Right renal cortex interstitium (tissue), 3 donors: ENCODE measurements at regions not wholly inside any gene's neighbourhood (a gene's known extent, or its start where the extent isn't known, plus 50 kb on each side); places are given as distances from the start of the nearest gene placed in this dataset.

Source experiments
- DNase-seq, 3 donors: peaks; one replicate each; pipeline ENCODE4 v3.0.0-alpha.2; 2013; ENCODE audit warnings: low read depth in 3 of 3, low spot score in 2 of 3

DNA sequence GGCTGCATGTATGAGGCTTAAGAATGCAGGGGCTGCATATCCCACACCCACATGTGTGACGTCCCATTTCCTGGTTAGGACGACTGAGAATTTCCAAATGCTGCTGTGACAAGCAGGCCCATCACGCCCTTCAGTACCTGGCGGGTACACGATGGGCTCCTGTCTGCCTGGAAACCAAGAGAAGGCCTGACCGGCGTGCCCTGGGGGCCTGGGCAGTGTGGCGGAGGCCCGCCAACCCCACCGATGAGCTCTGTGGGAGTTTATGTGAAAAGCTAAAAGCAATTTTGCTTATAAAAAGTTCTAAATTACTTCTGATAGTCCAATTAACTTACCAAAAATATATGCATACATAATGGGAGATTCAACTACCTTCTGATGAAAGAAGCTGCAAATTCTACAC, 837.3 kb downstream of the GALR1 start:
- DNase-seq = no peak

DNA sequence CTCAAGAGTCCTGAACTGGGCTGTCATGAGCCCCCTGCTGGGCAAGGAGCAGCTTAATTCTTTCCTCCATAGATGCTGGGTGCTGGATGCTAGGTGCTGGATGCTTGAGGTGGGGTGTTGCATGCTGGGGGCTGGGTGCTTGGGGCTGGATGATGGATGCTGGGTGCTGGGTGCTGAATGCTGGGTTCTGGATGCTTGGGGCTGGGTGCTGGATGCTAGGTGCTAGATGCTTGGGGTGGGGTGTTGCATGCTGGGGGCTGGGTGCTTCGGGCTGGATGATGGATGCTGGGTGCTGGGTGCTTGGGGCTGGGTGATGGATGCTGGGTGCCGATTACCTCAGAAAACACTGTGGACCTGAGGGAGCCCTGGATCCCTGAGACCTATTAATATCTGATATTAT, 837.7 kb downstream of the GALR1 start:
- DNase-seq = no peak

DNA sequence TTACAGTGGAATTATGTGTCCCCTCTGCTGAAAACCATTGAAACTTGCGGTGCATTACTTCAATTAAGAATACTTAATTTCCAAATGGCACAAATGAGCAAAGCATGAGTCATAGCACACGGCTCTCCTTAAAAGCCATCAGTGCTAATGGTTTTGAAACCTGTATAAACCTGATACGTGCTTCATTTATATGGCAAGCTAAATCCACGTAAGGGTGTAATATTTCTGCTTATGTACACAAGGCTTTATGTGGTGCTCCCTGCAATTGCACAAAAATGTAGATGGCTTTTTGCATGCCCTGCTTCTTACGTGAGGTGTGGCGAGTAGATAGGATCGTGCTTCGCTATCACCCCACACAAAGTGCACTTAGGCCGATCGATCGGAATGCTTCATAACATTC, 840.9 kb downstream of the GALR1 start:
- DNase-seq = no peak

DNA sequence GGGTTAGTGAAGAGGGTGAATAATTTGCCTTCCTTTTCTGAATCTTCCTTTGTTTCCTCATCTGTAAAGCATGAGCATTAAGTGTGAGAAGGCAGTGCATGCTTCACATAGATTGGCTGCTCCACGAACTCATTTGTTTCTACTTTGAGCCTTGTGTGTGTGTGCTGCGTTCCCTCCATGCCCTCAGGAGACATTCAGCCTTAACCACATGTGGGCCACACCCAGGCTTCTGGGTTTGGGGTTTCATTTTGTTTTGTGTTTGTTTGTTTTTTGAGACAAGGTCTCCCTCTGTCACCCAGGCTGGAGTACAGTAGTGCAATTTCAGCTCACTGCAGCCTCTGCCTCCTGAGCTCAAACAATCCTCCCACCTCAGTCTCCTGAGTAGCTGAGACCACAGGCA, 843.3 kb downstream of the GALR1 start:
- no peak for DNase-seq

DNA sequence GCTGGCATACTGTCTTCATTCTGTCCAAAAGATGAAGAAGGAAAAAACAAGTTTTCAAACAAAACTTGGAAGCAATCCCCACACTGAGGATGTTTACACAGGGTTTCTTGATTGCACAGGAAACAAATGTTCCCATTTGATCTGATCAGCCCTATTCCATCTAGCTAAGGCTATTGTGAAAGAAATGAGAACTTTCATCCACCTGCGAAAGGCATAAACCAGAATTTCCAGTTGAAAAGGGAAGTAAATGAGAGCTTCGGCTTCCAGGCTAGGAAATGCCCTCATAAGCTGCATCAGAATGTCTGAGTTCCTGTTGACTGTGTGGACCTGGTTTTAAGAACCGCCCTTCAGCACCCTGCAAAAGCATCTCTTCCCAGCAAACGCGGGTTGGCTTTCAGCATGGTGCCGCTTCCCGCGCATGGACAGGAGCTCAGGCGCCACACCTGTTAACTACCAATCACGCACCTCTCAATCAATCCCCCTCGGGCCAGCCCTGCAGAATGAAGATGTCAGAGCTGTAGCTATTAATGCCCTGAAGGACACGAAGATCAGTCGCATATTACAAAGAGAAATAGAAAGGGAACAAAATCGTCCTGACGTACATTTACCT, 850.4 kb downstream of the GALR1 start:
- DNase-seq = no peak

DNA sequence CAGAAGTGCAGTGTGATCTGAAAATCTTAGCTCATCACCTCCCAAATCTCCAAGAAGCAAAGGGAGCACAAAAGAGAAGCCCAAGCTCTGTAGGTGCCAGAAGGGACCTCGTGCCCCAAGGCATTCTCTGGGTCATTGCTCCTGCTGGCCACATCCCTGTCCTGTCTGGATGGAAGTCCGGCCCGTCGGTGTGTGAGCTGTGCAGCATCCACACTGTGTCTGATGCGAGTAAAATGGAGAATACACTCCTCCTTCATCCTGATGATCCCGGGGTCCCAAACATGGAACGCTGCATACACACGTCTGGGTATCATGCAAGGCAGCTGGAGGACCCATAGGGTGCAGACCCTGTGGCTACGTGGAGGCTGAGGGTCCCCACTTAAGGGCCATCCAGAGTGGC, 851.4 kb downstream of the GALR1 start:
- DNase-seq = no peak

DNA sequence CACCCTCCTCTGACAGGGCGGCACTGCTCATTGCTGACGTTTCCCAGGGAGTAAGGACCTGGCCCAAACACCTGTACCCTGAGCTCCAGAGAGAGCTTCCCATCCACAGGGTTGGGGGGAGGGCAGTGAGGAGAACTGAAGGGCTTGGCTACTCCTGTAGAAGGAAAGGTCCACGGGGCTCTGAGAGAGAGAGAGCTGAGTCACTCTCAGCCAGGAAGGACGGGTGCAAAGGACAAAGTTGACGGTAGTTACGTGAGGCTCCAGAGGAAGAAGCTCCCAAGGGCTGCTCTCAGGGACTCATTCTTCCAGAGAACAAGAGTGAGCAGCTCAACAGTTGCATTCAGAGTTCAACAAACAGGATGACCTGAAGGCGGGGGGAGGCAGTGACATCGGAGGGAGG, 852.5 kb downstream of the GALR1 start:
- no peak for DNase-seq

DNA sequence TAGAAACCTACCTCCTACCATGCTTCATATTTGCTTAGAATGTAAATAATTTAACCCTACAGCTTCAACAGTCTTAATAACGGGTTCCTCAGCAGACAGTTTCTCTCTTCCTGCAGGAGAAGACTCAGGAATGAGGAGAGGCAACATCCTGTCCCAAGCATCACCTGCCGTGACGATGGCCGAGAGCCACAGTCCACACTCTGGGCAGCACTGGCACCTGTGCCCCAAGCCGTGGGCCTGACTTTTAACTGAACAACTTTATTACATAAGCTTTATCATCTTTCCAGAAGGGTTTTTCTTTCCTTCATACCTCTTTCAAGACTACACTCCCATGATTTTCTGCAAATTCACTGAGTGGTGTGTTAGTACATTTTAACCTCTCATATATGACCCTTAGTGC, 856.0 kb downstream of the GALR1 start:
- no peak for DNase-seq

DNA sequence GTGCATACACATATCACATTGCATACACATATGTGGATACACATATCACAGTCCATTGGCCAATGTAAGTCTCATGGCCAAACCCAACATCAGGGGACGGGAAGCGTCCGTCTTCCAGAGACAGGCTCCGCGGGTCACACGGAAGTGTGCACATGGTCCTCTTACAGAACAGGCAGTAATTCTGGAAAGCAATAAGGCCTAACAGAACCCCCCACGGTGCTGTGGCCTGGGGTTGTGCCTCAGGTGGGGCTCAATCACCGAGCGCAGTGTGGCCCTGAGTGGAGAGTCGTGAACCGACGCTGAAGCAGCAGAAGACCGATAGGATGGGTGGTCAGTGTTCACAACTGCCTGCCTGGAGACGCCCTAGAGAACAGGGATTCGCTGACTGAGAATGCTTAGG, 857.3 kb downstream of the GALR1 start:
- no peak for DNase-seq

DNA sequence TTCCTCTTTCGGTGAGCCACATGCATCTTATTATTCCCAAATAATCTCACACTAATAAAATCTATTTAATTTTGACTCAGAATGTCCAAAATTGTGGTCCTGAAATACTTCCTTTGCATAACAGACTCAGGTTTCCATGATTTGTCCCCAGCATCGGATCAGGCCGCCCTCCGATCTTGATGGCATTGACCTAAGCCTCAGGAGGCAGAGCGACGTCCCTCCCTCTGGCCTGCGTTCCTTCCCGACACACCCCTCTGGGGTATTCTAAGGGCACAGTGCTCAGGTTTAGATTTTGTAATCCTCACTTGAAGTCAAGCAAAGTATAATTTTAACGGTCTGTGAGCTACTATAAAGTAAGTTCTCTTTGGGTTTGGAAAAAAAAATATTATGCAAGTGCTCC, 857.7 kb downstream of the GALR1 start:
- no peak for DNase-seq

DNA sequence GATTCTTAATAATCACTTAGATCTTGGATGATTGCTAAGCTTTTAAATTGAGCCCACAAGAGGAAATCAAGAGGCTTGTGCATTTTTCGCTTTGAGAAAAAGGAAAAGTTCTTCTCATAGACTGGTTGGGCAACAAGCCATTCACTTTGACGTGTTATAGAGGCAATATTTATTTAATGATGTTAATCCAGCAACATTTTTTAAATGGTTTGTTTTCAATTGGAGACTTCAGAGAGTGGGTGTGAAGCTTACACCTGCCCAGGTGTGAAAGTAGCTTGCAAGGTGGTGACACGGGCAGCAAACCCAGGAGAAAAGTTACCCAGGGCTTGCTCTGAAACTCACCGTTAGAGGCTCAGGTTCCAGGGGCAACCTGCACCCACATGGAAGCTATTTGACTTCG, 858.9 kb downstream of the GALR1 start:
- no peak for DNase-seq

DNA sequence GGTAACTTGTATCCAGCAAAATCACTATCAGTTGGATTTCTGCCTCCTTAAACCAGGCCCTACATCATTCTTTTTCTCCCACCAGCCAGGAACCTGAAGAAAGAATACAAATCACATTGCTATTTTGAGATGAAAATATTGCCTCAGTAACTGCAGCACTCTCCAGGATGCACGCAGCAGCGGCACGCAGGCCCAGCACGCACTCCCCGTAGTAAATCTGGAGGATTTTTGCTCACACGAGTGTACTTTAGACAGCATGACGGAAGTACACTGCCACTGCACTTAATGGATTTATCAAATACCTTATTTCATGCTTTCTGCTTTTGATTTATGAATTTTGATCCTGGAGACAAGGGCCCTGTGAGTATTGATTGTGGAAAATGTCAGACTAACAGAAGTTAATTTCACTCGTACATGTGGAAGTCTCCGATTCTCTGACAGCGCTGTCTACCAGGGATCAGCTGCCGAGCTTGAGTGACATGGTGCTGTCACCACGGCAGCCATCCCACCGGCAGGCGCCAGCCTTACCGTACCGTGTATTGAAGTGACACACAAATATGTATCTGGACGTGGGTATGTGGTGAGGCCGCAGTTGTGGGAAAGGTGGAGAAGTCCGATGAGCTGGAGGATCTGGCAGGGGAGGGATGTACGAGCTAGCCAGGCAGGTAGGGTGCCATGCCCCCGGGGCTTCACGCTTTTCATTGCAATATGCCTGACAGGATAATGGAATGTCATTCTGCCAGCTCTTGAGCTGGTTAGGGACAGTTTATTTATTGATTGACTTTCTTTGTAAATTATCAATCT, 863.7 kb downstream of the GALR1 start:
- no peak for DNase-seq

DNA sequence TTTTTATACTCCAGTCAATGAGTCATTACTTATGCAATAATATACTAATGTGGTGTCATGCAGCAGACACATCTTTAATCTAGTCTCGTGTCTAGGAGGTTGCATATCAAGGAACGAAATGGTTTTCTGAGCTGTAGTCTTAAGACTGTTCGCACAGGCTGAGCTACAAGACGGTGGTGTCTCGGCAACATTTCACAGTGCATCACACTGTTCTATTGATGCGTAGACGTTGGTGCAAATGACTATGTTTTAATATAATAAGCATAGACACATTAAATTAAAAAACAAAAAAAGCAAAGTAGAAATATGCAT, 864.2 kb downstream of the GALR1 start:
- DNase-seq = no peak

DNA sequence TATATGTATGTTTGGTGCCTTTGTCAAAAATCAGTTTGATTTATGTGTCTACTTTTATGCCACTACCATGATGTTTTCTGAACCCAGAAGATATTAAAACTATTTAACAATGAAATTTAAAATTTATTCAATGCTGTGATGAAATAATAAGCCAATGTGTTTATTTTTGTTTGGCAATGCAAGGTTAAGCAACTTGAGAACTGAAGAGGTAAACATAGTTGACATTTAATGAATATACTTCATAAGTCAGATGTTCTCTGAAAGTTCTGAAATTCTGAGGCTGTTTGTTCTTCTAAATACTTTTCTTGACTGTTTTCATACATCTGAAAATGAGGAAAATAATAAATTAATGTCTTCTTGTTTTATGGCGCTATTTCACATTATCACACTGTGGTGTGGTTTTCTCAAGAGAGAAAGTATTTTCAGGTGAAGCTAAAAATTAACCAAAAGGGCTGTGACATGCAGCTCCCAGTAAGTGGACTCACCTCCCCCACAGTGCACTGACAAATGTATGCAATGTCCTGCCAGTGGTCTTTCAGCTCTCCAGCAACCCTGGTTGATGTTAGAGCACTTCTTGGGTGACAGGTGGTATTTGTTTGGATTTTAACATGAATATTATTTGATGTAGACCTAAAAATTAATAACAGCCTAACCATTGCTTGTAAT, 863.6 kb upstream of the SALL3 start:
- no peak for DNase-seq

DNA sequence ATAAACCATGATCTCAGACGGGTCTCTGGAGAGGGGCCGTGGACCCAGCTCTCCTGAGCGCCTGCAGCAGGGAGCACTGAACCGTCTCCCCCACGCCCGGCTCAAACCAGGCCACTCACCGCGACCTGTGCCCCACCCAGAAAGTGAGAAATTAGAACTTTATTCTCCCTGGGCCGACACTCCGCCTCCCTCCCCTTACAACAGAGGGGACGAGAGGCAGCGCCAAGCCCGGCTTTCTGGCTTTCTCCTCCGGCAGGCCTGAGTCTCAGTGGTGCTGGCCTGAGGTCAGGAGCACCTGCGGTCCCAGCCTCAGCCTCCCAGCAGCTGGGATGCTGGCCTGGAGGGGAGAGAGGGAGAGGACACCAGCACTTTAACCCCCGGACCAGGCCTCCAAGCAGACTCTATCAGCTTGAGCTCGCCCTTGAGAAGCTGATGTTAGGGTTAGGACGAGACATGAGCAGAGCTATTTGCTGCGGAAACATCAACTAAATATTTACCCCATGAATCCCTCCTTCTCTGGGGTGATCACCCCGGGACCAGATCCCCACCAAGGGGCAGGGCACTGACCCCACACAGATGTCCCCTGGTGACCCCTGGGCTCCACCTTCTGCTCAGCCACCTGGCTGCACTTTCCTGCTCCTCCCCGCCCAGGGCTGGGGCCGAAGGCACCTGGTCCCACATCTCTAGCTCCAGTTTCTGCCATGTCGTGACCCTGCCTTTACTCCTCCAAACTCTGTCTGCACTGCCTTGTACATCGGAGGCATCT, 856.3 kb upstream of the SALL3 start:
- DNase-seq = no peak

DNA sequence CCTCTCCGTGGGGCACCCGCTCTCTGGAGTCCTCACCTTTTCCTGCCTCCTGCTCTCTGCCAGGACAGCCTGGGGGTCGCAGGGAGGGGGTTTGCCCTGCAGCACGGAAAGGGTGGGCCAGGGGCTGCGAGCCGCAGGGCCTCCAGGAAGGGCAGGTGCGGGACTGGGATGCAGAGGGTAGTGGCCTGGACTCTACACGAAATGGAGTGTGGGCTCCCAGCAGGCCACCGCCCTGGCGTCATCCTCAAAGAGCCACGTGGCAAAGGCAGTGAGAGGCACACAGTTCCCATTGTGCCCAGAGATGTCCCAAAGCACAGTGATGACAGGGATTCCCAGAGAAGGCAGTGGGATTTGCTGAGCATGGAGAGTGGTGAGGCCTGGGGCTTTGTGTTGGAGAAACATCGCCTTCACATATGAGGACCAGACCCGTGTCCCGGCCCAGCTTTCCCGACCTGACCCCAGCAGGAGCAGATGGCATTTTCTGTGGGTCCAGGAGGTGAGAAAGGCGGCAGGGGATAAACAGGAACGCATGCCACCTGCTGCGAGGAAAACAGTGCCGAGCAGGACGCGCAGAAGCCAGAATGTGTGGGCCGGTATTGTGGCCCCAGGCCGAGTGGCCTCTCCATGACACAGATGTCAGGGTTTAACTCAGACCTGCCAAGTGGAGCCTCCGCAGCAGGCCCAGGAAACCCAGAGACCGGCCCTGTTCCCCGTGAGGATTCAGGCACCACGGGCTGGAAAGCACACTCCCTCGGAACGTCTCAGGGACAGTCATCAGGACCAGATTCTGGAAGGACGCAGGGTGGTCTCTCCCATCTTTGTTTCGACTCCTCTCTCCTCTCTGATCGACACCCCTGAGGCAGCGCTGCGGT, 855.5 kb upstream of the SALL3 start:
- no peak for DNase-seq

DNA sequence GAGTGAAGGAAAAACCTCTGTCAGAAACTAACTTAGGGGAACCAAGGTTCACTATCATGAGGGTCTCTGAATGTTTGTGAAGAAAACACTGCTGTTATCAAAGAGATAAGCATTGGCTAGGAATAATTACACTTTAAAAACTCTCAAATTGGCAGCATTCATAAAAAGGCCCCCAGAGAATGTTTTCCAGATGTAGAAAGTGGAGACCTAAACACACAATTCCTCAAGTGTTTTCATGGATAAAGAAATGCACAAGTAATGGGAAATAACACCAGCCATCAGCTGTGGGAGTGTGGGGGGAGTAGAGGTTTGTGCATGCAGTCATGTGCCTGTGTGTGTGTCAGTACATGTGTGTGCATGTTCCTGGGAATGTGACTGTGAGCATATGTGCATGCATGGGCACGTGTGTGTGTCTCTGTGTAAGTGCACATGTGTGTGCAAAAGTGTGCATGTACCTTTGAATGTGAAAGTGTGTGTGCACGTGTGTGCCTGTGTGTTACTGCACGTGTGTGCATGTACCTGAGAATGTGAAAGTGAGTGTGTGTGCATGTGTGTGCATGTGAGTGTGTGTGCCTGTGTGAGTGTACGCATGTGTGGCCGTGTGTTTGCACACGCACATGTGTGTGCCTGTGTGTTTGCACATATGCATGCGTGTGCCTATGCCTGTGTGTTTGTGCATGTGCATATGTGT, 854.3 kb upstream of the SALL3 start:
- DNase-seq = no peak

DNA sequence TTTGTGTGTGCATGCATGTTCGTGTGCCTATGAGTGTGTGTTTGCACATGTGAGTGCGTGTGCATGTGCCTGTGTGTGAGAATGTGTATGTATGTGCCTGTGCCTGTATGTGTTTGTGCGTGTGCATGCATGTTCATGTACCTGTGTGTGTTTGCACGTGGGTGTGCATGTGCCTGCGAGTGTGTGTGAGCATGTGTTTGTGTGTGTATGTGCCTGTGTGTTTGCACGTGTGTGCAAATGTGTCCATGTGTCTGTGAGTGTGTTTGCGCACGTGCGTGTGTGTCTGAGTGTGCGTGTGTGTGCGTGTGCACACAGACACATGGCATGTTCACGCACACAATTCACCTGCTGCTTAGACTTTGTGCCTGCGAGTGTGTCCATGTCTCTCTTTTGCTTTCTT, 853.5 kb upstream of the SALL3 start:
- no peak for DNase-seq

DNA sequence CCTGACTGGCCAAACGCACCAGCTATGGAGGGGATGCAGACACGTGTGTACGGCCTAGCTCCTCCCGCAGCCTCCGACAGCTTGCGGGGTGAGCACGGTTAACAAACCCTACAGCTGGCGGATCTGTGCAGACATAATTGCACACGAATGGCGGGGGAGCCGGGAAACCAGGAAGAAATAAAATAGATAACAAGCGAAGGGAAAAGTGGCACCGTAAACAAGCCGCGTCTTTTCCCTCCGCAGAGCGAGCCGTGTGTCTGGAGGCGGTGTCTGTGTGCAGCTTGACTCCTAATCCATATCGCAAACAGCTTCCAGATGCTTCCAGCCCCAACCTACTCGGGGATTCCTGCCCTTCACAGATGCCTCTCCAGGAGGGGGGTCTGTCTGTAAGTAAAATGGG, 853.1 kb upstream of the SALL3 start:
- DNase-seq = no peak

DNA sequence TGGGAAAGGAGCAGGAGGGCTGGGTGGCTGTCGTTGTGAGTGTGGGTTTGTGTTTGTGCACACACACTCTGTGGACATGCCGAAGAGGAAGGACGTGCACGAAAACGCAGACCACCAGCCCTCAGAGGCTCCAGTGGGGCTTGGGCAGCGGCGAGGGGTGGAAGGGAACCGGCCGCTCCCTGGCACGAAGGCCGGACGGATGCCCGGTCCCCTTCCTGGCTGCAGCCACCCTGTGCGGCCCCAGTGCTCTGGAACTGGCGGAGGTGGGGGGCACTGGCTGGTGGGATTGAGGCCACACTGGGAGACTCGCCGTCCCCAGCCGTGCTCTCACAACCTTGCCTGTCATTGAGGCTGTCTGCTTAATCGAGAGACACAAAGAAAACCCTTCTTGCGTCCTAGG, 852.6 kb upstream of the SALL3 start:
- DNase-seq = no peak
